Inflammatory macrophage treated with lipopolysaccharide for 1 hour (primary cell): ENCODE measurements at regions not wholly inside any gene's neighbourhood (a gene's known extent, or its start where the extent isn't known, plus 50 kb on each side); places are given as distances from the start of the nearest gene placed in this dataset.
"Not testable (repeated sequence)": the region's sequence is repeated elsewhere in the genome, so short reads cannot be mapped to it uniquely, and the experiment has no call there.

Experiments
- DNase-seq, 2 donors: peaks; one replicate each; pipeline ENCODE4 v3.0.0-alpha.2; 2020 to 2022

DNA sequence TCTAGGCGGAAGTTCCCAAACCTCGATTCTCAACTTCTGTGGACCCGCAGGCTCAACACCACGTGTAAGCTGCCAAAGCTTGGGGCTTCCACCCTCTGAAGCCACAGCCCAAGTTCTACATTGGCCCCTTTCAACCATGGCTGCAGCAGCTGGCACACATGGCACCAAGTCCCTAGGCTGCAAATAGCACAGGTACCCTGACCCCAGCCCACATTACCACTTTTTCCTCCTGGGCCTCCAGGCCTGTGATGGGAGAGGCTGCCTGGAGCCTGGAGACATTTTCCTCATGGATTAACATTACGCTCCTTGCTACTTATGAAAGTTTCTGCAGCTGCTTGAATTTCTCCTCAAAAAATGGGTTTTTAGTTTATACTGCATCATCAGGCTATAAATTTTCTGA lies 479.5 kb downstream of the PCDH7 start:
- no peak for DNase-seq

DNA sequence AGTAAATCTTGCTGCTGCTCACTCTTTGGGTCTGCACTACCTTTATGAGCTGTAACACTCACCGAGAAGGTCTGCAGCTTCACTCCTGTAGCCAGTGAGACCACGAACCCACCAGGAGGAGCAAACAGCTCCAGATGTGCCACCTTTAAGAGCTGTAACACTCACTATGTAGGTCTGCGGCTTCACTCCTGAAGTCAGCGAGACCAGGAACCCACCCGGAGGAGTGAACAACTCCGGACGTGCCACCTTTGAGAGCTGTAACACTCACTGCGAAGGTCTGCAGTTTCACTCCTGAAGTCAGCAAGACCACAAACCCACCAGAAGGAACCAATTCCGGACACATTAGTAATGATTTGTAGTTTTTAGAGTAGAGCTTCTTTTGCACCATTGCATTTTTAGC lies 481.9 kb downstream of the PCDH7 start:
- DNase-seq: not testable (repeated sequence)

DNA sequence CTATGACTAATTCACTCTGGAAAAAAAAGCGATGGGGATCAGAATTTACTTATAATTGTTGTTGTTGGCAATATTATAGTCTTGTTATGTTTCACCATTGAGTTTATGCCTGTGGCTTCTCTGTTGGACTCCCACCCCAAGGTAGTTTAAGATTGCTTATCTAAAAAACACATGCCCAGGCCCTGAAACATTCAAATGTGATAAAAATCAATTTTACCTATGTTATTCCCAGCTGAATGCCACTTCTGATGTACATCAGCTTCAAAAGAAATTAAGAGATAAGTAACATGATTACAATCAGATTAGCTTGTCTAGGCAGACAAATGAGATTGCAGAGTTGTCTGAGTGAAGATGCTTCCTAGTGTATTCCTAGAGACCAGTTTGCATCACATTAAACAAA lies 484.7 kb downstream of the PCDH7 start:
- no peak for DNase-seq

DNA sequence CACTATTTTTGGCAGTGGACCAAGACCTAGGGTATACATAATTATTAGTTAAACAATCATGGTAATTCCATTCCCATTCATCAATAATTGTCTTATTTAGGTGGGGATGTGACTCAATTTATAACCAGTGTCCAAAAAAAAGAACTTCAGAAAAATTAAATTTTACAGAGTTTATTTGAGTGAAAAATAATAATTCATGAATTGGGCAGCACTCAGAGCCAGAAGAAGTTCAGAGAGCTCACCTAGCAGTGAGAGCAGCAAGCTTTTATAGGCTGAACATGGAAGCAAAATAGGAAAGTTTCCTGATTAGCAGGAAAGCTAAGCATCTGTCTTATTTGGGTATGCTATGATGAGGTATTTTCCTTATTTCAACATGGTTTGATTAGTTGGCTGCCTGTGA lies 500.8 kb downstream of the PCDH7 start:
- DNase-seq: no peak

DNA sequence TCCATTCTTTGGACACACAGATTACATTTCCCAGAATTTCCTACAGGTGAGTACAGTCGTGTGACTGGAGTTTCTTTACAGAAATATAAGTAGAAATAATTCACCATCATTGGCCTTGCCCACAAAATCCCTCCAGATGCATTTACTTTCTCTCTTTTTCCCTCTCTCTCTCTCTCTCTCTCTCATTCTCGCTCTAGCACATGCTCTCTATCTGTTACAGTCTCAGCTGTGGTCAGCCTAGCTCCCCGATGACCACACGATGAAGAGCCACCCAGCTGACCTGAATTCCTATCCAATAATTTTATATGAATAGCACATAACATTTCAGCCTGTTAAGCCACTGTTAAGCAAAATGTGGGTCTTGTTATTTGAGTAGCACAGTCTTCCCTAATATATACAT lies 507.9 kb downstream of the PCDH7 start:
- no peak for DNase-seq

DNA sequence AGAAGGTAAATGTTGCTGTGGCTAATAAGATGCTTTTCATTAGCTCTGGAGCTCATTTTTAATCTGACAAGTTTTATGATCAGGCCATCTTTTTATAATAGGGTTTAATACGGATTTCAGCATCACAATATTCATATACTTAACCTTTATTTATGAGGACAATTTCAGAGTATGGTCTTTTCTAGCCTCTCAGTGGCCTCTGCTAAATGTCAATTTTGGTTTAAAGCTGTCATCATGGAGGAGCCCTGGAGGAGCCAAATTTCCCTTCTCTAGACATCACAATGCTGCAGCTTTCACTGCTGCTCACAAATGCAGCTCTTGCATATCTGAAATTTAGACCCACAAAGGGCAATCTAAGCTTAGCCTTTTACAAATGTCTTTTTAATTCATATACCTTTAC lies 510.4 kb downstream of the PCDH7 start:
- no peak for DNase-seq

DNA sequence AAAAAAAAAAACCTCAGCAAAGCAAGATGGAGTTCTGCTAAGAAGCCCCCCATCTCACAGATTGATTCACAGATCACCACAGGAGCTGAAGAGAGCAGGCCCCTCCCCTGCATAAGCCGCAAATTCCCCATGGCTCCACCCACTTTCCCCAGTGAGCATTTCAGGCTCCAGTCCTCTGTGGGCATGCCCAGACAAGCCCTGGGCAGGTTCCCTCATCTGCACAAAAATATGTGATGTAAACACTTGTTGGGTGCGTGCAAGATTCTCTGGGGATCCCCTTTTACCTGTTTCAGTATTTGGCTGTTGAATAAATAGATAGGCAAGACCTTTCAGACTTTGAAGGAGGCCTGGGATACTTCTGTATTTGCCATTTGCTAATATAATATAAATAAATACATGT lies 514.3 kb downstream of the PCDH7 start:
- no peak for DNase-seq

DNA sequence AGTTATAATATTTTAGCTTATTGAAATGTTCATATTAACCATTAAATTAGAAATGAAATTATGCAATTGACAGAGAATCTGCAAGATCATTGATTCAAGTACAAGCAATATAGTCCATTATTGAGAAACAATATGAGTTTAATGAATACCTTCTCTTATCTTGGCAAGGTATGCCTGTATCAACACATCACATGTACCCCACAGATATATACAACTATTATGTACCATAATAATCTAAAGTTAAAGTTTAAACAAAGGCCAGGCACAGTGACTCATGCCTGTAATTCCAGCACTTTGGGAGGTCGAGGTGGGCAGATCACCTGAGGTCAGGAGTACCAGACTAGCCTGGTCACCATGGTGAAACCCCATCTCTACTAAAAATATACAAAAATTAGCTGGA lies 514.7 kb downstream of the PCDH7 start:
- DNase-seq: no peak

DNA sequence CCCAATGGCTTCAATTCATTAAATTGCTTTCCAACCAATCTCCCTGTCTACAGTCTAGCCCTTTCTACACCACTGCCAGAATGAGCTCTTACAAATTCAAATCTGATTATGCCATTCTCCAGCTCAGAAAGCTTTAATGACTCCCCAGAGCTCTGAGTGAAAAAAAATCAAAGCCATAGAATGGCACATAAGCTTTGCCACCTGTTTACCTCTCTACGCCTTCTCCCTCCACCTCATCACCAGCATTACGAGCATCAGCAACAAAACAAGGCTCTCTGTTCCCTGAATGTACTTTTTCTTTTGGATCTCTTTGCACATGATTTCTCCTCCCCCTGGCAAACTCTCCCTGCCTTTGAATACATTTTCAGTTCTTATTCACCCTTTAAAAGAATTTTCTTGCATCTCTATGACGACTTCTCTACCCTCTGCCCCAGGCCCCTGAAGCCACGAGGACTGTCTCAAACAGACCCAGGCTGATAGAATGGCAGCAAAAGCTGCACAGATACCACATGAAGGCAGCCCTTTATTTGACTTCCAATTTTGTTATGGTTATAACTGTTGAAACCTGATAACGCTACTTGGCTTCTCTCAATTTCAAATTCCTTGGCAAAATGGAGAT lies 516.0 kb downstream of the PCDH7 start:
- DNase-seq: no peak

DNA sequence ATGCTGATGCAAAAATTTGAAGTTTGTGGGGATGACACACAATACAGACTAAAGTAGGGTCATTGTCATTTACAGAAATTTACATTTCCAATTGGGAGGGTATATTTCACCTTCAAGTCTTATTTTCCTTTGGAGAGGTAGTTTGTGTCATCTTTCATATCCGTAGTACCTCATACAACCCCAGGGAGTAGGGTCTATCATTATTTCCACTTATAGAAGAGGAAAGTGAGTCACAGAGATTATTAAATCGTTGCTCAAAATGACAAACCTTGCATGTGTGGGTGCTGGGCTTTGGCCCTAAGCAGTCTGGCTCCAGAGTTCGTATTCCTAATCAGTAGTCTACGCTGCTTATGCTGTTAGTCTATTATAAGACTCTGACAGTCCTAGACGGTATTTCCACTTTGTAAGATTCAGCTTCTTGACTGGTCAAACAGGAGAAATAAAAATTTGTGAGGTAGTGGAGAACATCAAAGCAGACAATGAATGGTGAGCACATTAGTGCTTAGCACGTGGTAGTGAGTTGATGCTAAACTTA lies 516.5 kb downstream of the PCDH7 start:
- DNase-seq: no peak

DNA sequence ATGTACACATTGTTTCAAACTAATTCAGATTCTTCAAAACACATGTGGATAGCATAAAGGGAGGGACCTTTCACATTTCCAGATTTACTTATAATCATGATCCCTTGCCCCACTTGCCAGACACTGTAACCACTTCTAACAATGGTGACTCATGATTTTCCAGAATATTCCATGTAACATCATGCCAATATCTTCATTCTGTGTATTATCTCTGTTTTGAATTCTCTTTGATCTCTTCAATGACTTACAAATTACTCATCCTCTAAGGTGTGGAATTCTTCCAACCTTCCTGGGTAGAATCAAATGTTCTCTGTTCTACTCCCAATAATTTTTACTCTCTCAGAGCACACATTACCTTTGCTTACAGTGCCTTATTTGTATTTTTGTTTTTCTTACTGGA lies 517.1 kb downstream of the PCDH7 start:
- DNase-seq: no peak

DNA sequence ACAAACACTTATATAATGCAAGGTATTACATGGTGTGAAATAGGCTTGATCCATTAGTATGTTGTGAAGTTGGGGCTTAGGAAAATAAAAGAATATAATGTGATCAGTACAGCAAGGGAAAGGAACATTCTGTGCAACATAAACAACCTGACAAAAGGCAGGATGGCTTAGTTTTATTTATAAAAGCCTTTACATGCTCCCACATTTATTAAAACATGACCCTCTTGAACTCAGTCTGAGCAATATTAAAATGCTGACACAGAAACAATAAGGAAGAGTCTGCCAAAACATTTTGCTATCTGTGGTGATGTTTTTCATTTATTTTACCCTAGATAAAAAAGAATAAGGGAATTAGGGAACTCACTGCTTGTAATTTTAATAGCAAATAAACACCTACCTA lies 519.7 kb downstream of the PCDH7 start:
- no peak for DNase-seq

DNA sequence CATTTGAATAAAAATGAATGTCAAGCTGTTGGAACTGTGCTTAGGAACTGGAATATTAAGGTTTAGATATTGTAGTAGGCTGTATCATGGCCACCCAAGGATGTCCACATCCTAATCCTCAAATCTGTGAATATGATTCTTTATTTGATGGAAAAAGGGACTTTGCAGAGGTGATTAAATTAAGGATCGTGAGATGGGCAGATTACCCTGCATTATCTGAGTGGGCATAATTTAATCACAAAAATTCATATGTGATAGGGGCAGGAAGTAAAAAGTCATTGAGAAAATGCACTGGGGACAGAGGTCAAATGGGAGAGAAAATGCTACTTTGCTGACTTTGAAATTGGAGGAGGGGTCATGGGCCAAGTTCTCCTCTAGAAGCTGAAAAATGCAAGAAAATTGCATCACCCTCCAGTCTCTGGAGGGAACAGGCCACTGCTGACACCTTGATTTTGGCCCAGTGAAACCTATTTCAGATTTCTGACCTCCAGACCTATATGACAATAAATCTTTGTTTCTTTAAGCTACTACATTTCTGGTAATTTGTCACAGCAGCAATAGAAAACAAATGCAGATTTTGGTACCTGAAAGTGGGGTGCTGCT lies 521.4 kb downstream of the PCDH7 start:
- no peak for DNase-seq

DNA sequence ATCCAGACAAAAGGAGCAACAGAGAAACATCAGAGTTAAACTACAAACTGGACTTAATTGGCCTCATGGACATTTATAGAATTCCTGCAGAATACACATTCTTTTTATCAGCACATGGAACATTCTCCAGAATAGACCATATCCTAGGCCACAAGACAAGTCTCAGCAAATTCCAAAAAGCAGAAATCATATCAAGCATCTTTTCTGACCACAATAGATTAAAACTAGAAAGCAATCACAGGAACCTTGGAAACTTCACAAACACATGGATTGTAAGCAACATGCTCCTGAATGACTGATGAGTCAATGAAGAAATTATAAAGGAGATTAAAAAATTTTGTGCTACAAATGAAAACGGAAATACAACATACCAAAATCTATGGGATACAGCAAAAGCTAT lies 526.7 kb downstream of the PCDH7 start:
- no peak for DNase-seq

DNA sequence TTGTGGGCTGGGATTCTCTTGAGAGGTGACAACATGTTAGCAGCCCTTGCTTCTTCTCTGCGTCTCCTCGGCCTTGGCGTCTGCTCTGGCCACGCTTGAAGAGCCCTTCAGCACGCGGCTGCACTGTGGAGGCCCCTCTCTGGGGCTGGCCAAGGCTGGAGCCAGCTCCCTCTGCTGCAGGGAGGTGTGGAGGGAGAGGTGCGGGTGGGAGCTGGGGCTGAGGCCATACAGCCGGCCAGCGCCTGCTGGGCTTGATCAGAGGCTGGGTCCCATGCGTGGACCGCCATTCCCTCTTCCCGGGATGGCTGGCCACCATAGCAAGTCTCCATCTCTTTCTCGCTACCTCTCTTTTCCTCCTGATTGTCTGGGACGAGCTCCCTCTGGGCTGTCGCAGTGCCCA lies 539.0 kb downstream of the PCDH7 start:
- DNase-seq: no peak

DNA sequence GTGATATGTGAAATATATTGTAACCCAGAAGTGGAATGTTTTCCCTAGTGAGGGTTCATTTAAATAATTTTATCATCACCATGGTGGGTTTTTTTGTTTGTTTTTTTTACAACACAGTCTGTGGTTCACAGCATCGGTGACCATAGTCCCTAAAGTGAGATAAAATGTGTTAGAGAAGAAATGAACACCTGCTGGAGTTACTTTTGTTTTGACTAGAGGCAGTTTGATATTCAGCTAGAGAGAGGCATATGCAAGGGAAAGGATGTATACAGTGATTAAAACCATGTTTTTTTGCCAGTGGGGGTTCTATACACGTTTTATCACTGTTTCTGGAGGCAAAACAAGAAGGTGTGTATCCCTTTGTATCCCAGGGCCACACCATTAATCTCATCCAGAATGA lies 541.5 kb downstream of the PCDH7 start:
- no peak for DNase-seq

DNA sequence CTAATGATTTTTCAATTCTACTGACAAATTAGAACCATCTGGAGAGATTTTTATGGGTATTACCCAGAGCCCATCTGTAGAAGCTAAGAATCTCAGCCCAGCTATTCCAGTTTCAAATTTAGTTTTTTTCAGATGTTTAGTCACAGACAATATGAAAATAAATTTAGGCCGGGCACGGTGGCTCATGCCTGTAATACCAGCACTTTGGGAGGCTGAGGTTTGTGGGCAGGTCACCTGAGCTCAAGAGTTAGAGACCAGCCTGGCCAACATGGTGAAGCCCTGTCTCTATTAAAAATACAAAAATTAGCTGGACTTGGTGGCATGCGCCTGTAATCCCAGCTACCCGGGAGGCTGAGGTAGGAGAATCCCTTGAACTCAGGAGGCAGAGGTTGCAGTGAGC lies 545.9 kb downstream of the PCDH7 start:
- not testable (repeated sequence) for DNase-seq

DNA sequence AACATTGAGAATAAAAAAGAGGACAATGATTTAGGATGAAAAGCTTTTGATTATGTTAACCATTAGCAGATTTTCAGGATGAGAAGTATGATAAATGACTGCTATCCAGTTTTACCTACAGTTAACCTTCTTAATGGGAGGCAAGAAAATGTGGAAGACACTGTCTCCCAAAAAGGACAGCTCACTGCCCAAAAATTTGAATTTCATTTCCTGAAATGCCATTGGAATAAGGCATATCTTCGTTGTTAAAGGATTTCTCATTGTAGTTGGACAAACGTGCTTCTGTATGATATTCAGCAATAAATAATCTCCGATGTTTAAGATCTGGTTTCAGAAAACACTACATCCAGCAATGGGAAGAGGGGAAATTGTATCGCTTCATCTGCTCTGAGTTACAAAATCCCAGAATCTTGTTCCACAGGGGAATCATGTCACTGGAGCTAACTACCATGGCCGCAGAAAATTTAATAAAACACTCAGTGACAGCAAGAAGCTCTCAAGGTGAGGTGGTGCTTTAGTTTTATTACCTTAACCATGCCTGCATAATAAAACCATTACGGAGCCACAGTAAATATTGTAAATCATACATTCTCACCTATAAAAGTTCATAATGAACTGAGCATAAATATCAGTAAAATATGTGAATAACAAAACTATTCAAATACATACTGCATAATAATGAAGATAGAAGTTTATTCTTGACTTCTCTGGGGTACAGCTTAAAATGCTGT lies 552.3 kb downstream of the PCDH7 start:
- no peak for DNase-seq

DNA sequence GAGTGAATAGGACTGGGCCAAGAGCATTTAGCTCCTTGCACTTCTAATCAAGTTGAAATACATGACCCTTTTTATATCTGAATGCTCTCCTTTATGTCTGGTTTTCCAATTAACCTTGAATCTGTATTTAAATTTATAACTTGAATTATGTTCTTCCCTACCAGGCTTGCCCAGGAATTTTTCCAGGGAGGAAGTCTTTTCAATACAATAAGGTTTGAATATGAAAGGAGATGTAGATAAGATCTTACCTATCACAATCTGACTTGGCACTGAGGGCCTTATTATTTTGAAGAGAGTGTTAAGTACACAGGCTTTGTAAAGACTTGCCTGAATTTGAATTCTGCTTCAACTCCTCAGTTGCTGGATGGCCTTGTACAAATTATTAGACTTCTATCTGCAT lies 555.7 kb downstream of the PCDH7 start:
- DNase-seq: no peak

DNA sequence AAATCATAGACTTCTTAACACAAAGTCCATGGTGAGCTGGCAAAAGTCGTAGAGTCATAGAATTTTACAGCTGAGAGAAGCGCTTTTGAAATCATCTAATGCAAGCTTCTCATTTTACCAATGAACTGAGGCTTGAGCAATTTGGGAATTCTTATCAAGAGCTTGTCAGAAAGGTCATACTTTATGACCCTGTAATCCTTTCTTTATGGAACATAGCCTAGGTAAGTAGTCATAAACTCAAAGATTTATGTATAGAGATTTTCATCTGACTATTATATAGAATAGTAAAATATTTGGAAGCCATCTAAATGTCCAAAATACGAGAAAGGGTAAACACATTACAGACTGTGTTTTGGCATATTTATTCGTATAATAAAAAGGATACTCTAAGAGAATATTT lies 563.5 kb downstream of the PCDH7 start:
- DNase-seq: no peak

DNA sequence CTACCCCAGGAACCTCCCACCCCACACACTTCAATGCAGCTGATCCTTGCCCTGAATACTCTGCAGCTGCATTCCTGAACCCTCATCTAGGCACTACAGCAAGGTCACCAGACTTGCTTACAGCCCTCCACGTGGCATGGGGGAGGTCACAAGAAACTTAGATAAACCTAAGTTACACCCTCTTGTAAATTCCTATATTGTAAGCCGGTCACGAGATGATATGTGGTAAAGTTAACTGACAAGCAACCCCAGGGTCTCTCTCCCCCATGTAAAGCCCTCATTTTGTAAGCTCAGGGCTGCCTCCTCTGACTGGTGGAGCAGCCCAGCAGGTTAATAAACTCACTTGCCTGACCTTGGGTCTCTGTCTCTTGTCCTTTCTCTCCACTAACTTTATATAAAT lies 570.7 kb downstream of the PCDH7 start:
- no peak for DNase-seq

DNA sequence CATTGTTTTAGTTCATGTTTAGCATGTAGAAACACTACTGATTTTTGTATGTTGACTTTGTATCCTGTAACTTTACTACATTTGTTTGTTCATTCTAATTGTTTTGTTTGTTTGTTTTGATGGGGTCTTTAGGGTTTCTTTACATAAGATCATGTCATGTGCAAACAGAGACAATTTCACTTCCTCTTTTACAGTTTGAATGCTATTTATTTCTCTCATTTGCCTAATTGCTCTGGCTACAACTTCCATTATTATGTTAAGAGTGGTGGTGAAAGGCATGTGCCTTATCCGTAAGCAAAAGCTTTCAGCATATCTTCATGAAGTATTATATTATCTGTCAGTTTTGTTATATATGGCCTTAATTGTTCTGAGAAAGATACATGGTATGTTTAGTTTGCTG lies 571.1 kb downstream of the PCDH7 start:
- DNase-seq: no peak

DNA sequence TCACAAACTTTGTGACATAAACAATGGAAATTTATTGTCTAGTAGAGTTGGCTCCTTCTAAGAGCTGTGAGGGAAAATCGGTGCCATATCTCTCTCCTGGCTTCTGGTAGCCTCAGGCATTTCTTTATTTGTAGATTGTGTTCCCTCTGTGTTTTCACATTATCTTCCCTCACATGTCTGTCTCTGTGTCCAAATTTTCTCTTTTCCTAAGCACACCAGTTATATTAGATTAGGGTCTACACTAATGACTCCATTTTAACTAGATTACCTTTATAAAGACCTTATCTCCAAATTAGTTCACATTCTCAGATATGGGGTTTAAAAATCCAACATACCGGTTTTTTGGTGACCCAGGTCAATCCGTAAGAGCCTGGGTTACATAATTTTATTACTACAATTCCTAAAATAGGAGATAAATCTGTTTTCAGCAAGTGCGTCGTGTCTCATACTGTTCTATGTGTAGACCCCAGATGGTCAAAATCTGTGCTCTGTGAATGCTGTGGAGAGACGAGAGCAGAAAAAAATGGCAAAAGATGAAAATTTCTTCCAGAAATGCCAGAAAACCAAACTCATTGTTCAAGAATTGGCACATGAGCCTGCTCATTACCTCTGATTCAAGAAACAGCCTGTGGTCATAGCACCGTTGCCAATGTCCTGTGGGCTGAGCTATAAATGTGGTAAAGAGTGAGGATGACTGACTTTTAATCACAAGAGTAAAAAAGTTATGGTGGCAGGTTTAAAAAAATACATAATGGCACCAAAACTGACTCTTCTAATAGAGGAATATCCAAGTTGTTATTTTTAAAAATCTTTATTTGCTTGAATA lies 574.7 kb downstream of the PCDH7 start:
- no peak for DNase-seq

DNA sequence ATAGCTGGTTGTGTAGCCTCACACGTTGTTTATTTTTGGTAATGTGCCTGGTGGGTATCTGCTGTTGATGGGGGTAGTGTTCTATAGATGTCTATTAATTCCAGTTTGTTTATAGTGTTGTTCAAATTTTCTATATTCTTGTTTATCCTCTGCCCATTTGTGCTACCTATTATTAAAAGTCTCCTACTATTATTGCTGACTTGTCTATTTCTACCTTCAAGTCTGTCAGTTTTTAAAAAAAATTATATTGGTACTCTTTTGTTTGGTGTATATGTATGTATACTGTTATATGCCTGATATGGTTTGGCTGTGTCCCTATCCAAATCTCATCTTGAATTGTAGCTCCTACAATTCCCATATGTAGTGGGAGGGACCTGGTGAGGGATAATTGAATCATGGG lies 578.6 kb downstream of the PCDH7 start:
- no peak for DNase-seq
